GM21367 (cell line): ENCODE measurements at regions not wholly inside any gene's neighbourhood (a gene's known extent, or its start where the extent isn't known, plus 50 kb on each side); places are given as distances from the start of the nearest gene placed in this dataset.
"Not testable (repeated sequence)": the region's sequence is repeated elsewhere in the genome, so short reads cannot be mapped to it uniquely, and the experiment has no call there.

Source experiments
- ATAC-seq: cut with Tn5 transposase; IDR thresholded peaks from one replicate; pipeline ENCODE4 v1.9.1; 2021; ENCODE audit not compliant: unreplicated experiment

- ATAC-seq = no peak
Observed at GRCh38 chr10:56537984-56538383, 176.9 kb upstream of the ZWINT start.

- ATAC-seq = no peak
Observed at GRCh38 chr10:56522166-56522565, 161.1 kb upstream of the ZWINT start.

GRCh38 chr10:56508562-56508961 lies 147.5 kb upstream of the ZWINT start:
- ATAC-seq = no peak

GRCh38 chr10:56507033-56507432 lies 146.0 kb upstream of the ZWINT start:
- ATAC-seq = no peak

- no peak for ATAC-seq
Observed at GRCh38 chr10:56505555-56505954, 144.5 kb upstream of the ZWINT start.

- ATAC-seq = no peak
Observed at GRCh38 chr10:56496186-56496486, 135.1 kb upstream of the ZWINT start.

- ATAC-seq = no peak
Observed at GRCh38 chr10:56487746-56488145, 126.7 kb upstream of the ZWINT start.

- ATAC-seq = no peak
Observed at GRCh38 chr10:56481521-56482091, 120.5 kb upstream of the ZWINT start.

- no peak for ATAC-seq
Observed at GRCh38 chr10:56472978-56473377, 111.9 kb upstream of the ZWINT start.

- ATAC-seq = no peak
Observed at GRCh38 chr10:56470701-56471100, 109.6 kb upstream of the ZWINT start.

GRCh38 chr10:56469482-56469881 lies 108.4 kb upstream of the ZWINT start:
- no peak for ATAC-seq

GRCh38 chr10:56466005-56466404 lies 104.9 kb upstream of the ZWINT start:
- ATAC-seq = no peak

- peak; percentile 62 for ATAC-seq
Observed at GRCh38 chr10:56449770-56450169, 88.7 kb upstream of the ZWINT start.

GRCh38 chr10:56447613-56448012 lies 86.6 kb upstream of the ZWINT start:
- not testable (repeated sequence) for ATAC-seq

- not testable (repeated sequence) for ATAC-seq
Observed at GRCh38 chr10:56441337-56441736, 80.3 kb upstream of the ZWINT start.
